ENCODE measurements at regions not wholly inside any gene's neighbourhood (a gene's known extent, or its start where the extent isn't known, plus 50 kb on each side); places are given as distances from the start of the nearest gene placed in this dataset.

DNA sequence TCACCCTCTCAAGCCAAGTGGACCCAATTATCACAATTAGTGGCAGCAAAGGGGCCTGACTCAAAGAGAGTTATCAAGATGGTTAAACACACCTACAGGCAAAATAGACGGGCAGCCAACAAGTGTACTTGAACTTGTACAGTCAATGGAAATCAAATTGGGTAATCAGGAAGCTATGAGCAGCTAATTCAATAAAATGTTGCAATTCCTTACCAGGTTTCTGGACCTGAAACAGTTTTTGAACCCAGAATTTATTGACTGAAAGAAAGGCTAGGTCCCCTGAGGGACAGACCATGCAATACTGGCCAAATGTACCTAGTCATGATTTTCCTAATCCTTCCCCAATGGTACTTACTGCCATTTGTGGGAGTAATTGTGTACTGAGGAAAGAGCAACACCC is 679.8 kb downstream of the EPM2A start:
- H3K27me3 Mint-ChIP-seq (ENCODE audit: unreplicated experiment) = peaks cover 2% of the 10 kb centered on the region
- no peak overlapping the region for H3K4me3 Mint-ChIP-seq (ENCODE audit: unreplicated experiment)
- DNase-seq (ENCODE audit: low spot score) = no peak
- no peaks in the 10 kb centered on the region for H3K4me1 Mint-ChIP-seq (ENCODE audit: unreplicated experiment)
- H3K36me3 Mint-ChIP-seq (ENCODE audit: low read depth, unreplicated experiment) = no peaks in the 10 kb centered on the region
- no peaks in the 10 kb centered on the region for H3K9me3 Mint-ChIP-seq (ENCODE audit: unreplicated experiment)
- TF ChIP-seq, protein P1, sequence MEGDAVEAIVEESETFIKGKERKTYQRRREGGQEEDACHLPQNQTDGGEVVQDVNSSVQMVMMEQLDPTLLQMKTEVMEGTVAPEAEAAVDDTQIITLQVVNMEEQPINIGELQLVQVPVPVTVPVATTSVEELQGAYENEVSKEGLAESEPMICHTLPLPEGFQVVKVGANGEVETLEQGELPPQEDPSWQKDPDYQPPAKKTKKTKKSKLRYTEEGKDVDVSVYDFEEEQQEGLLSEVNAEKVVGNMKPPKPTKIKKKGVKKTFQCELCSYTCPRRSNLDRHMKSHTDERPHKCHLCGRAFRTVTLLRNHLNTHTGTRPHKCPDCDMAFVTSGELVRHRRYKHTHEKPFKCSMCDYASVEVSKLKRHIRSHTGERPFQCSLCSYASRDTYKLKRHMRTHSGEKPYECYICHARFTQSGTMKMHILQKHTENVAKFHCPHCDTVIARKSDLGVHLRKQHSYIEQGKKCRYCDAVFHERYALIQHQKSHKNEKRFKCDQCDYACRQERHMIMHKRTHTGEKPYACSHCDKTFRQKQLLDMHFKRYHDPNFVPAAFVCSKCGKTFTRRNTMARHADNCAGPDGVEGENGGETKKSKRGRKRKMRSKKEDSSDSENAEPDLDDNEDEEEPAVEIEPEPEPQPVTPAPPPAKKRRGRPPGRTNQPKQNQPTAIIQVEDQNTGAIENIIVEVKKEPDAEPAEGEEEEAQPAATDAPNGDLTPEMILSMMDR (IDR thresholded peaks at IDR 0.05; ENCODE audit: unreplicated experiment) = no peak
- no peak overlapping the region for H3K27ac Mint-ChIP-seq (ENCODE audit: unreplicated experiment)

DNA sequence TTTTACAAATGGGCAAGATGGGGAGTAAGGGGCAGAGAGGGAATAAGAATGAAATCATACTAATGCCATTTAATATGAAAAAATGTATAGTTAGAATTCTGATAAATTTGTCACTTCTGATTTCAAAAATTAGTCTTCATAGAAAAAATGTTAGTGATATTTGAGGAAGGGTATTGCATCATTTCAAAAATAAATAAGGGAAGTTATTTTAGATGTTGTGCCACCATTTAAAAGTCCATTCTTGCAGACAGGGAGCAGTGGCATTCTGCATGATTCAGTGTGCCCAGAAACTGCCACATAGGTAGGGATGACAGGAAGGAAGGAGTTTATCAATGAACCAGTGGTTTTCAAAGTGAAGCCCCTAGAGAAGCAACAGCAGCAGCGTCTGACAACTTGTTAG is 674.6 kb downstream of the EPM2A start:
- DNase-seq (ENCODE audit: low spot score) = no peak
- Mint-ChIP-seq H3K27ac (ENCODE audit: unreplicated experiment) (no peak overlapping the region), H3K27me3 (ENCODE audit: unreplicated experiment) (peaks cover 2% of the 10 kb centered on the region), H3K4me3 (ENCODE audit: unreplicated experiment) (no peak overlapping the region), H3K4me1 (ENCODE audit: unreplicated experiment) (no peaks in the 10 kb centered on the region), H3K36me3 (ENCODE audit: low read depth, unreplicated experiment) (no peaks in the 10 kb centered on the region), H3K9me3 (ENCODE audit: unreplicated experiment) (no peaks in the 10 kb centered on the region)
- TF ChIP-seq, protein P1 (IDR thresholded peaks at IDR 0.05; ENCODE audit: unreplicated experiment) = no peak

- H3K4me1 Mint-ChIP-seq (ENCODE audit: unreplicated experiment) = no peaks in the 10 kb centered on the region
- H3K36me3 Mint-ChIP-seq (ENCODE audit: low read depth, unreplicated experiment) = no peaks in the 10 kb centered on the region
Measured at GRCh38 chr6:145063091-145063490, 672.2 kb downstream of the EPM2A start.

GRCh38 chr6:145067430-145067829 is 667.9 kb downstream of the EPM2A start:
- TF ChIP-seq, protein P1 (IDR thresholded peaks at IDR 0.05; ENCODE audit: unreplicated experiment) = no peak
- Mint-ChIP-seq H3K4me3 (ENCODE audit: unreplicated experiment) (no peak overlapping the region), H3K27me3 (ENCODE audit: unreplicated experiment) (peaks cover 2% of the 10 kb centered on the region), H3K36me3 (ENCODE audit: low read depth, unreplicated experiment) (no peaks in the 10 kb centered on the region), H3K27ac (ENCODE audit: unreplicated experiment) (no peak overlapping the region), H3K4me1 (ENCODE audit: unreplicated experiment) (no peaks in the 10 kb centered on the region), H3K9me3 (ENCODE audit: unreplicated experiment) (no peaks in the 10 kb centered on the region)
- DNase-seq (ENCODE audit: low spot score) = no peak

More at GRCh38 chr6:145063091-145063490, 672.2 kb downstream of the EPM2A start:
- Mint-ChIP-seq H3K27me3 (ENCODE audit: unreplicated experiment) (peaks cover 2% of the 10 kb centered on the region), H3K9me3 (ENCODE audit: unreplicated experiment) (no peaks in the 10 kb centered on the region), H3K27ac (ENCODE audit: unreplicated experiment) (no peak overlapping the region), H3K4me3 (ENCODE audit: unreplicated experiment) (no peak overlapping the region)
- TF ChIP-seq, protein P1 (IDR thresholded peaks at IDR 0.05; ENCODE audit: unreplicated experiment) = no peak
- no peak for DNase-seq (ENCODE audit: low spot score)

DNA sequence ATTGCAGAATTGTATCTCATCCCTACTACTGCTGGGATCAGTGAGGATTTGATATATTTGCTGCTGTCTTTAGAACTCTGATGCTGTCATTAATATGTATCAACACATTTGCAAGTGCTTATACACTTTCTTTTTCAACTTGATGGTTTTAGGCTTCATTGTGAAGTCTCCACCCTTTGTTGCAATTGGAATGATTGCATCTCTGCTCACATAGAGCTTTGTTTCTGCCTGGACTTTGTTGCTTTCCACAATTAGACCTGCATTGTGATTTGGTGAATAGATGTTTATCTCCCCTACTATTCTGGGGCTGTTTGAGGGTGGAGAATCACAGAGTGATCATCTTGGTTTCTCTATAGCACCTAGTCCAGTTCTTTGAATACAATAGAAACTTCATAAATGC is 666.7 kb downstream of the EPM2A start:
- Mint-ChIP-seq H3K4me1 (ENCODE audit: unreplicated experiment) (no peaks in the 10 kb centered on the region), H3K9me3 (ENCODE audit: unreplicated experiment) (no peaks in the 10 kb centered on the region), H3K36me3 (ENCODE audit: low read depth, unreplicated experiment) (no peaks in the 10 kb centered on the region), H3K27ac (ENCODE audit: unreplicated experiment) (no peak overlapping the region), H3K4me3 (ENCODE audit: unreplicated experiment) (no peak overlapping the region), H3K27me3 (ENCODE audit: unreplicated experiment) (peaks cover 2% of the 10 kb centered on the region)
- no peak for DNase-seq (ENCODE audit: low spot score)
- TF ChIP-seq, protein P1 (IDR thresholded peaks at IDR 0.05; ENCODE audit: unreplicated experiment) = no peak

All from endothelial cell (in vitro differentiated cells).